GM20000 (cell line): ENCODE measurements at regions not wholly inside any gene's neighbourhood (a gene's known extent, or its start where the extent isn't known, plus 50 kb on each side); places are given as distances from the start of the nearest gene placed in this dataset.
A peak's percentile ranks its signal among the peaks of the same experiment; 100 is the strongest.

Experiments used
- DNase-seq: peaks from one replicate; pipeline ENCODE4 v3.0.0; 2012; ENCODE audit warnings: low spot score
- TF ChIP-seq, protein P1 (sequence below): IDR thresholded peaks from 2 replicates; pipeline ENCODE4 v1.5.1; 2012; ENCODE audit warnings: mild to moderate bottlenecking, control low read depth; ENCODE audit errors: extremely low read depth, missing control alignments

DNA sequence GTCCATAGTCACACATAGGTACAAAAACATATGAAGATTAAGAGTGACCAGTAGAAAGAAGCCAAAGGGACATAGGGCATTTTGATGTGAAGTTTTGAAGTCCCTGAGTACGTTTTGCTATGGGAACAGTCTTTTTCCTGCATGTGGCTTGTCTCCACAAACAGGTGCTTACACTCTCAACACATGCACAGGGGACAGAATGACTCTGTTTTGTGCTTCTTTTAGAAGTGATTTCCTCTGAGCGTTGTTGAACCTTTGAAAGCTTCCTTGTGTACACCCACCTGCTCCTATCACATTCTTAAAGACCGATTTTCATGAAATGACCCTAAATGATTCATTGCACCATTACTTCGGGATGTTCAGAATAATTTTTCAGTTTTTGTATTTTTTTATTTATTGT lies 338.8 kb upstream of the CDH4 start:
- no peak for DNase-seq
- TF ChIP-seq, protein P1, sequence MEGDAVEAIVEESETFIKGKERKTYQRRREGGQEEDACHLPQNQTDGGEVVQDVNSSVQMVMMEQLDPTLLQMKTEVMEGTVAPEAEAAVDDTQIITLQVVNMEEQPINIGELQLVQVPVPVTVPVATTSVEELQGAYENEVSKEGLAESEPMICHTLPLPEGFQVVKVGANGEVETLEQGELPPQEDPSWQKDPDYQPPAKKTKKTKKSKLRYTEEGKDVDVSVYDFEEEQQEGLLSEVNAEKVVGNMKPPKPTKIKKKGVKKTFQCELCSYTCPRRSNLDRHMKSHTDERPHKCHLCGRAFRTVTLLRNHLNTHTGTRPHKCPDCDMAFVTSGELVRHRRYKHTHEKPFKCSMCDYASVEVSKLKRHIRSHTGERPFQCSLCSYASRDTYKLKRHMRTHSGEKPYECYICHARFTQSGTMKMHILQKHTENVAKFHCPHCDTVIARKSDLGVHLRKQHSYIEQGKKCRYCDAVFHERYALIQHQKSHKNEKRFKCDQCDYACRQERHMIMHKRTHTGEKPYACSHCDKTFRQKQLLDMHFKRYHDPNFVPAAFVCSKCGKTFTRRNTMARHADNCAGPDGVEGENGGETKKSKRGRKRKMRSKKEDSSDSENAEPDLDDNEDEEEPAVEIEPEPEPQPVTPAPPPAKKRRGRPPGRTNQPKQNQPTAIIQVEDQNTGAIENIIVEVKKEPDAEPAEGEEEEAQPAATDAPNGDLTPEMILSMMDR = no peak

DNA sequence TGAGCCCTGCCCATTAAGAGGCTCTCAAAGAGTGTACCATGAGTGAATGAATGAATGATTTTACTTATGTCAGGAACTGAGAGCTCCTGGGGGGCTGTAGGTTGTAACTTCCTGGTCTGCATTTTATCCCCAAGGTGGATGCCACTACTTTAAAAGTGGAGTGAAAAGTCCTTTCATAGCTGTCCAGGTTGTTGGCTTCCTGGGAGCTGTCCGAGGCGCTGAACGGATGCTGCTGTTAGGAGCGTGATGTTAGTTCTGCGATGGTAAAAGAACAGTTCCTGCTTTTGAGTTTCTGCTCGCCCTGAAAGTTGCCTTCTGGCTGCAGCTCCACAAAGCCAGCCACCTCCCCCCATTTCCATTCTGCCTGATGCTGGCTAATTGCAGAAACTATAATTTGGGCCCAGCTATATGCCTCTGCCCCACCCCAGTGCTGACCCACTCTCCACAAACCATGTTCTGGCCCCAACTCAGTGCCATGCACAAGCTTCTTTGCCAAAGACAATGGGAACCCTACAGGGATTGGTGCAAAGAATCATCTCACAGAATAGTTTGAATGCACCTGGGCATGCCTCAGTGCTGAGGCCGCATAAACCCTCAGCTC lies 330.9 kb upstream of the CDH4 start:
- DNase-seq = peak; percentile 17
- TF ChIP-seq, protein P1 = no peak

DNA sequence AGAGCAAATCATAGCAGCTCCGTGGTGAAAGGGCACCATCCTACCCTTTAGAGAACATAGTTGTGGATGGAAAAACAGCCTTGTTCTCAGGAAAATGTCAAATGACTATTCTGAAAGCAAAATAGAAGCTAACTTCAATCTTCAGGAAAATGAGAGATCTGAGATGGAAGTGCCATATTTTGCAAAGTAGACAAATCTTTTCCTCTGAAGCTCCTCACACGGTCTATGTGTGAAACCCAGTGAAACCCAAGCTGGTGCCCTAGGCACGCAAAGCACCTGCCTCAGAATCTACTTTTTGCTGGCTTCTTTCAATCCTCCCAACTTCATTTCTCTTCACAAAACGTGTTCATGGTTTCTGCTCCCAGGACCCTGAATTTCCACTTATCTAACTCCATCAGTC lies 325.2 kb upstream of the CDH4 start:
- TF ChIP-seq, protein P1 = no peak
- no peak for DNase-seq

DNA sequence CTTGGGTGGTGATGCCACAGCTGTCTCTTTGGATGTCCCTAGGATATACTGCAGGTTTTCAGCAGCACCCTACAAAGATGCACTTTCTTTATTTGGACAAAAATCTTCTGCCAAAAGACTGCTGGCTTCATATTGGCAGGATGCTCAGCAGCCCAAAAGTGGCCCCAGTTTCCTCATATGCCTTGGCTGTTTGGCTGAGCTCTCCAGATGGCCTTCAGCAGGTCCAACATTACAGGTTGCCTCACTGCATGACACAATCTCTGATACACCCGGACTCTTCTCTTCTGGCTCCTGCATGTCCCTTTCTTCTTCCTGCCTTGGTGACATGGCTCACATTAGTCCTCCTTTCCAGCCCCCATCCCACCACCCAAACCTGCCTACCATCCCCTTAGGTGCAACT lies 323.7 kb upstream of the CDH4 start:
- TF ChIP-seq, protein P1 = no peak
- no peak for DNase-seq

DNA sequence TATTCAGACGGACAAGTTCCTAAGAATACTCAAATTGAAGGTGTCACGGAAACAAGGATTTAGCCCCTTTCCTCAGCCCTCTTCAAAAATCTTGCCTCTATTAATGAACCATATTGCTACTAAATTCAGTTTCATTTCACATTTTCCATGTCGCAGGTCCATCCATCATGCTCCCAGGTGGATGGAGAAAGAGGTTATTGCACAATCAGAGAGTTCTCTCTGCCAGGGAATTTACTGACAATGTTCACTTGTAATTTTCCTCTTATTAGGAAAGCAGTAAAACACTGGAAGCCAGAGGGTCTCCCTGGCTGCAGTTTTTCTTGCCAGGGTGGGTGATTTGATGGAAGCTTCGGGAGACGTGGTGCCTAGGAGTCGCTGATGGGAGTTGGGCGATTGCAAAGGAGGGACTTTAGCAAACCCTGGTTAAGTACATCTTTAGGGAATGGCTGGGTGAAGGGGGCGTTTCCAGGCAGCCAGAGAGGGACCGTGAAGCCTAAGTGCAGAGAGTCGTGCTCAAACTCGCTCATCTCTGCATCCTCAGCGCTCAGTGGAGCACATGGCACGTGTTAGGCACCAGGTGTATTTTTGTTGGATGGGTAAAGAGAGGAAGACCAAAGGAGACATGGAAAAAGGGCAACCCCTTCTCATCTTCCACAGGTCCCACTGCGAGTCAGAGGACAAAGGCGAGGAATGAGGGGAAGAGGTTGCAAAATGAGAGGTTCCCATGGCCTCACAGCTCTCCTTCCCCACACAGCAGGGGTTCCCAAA lies 321.9 kb upstream of the CDH4 start:
- DNase-seq = no peak
- TF ChIP-seq, protein P1 = no peak

DNA sequence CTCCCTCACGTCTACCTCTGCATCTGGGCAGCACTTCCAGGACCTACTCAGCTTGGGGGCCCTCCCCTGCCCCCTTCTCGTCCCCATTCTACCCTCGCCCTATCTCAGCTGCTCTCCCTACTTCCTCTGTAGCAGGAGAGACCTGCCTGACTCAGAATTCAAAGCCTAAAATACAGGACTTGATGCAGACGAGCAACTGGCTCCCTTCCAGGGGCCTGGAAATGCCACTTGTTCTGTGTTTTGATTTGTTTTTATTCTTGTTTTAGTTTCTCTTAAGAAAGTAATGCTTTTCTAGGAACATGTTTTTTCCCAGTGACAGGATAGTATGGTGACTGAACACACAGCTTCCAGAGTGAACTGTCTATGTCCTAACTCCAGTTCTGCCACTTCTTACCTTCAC lies 320.4 kb upstream of the CDH4 start:
- no peak for DNase-seq
- TF ChIP-seq, protein P1 = no peak

DNA sequence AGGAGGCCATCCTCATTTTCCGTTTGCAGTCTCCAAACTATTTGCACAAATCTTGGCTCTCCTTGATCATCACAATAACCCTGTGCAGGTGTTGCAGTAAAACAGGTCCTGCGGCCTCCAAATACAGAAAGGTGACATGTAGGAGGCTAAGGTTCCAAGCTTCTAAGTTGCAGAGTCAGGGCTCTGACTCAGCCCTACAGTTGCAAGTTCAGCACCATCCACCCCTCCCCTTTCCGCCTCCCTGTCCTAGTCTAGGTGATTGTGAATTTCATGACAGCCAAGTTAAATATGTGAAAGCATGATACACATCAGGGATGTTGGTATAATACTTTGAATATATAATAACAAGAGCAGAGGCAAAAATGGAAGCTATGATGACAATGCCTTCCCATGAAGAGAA lies 317.3 kb upstream of the CDH4 start:
- no peak for DNase-seq
- TF ChIP-seq, protein P1 = no peak
